GM23338 (cell line): ENCODE measurements at regions not wholly inside any gene's neighbourhood (a gene's known extent, or its start where the extent isn't known, plus 50 kb on each side); places are given as distances from the start of the nearest gene placed in this dataset.

Experiments used
- CREB1 ChIP-seq: fragments of 250-450 bp; sonication (Bioruptor Pico); IDR thresholded peaks from 2 replicates; pipeline ENCODE4 v1.5.0; 2020; ENCODE audit warnings: low read depth, mild to moderate bottlenecking, moderate library complexity
- CTCF ChIP-seq, 2 experiments: fragments of 200-600 bp in 1 of 2; sonication (generic) in 1 of 2; conservative IDR thresholded peaks; 2 replicates each; pipeline versions ENCODE4 v1.5.1 to v1.6.1; 2016 to 2017; ENCODE audit warnings: antibody characterized with exemption in 2 of 2, low read depth in 2 of 2, mild to moderate bottlenecking in 2 of 2, moderate library complexity in 1 of 2
- ETS1 ChIP-seq: IDR thresholded peaks from 2 replicates; pipeline ENCODE4 v1.6.1; 2016; ENCODE audit warnings: antibody characterized with exemption
- EZH2phosphoT487 ChIP-seq: fragments of 200-600 bp; sonication (generic); IDR thresholded peaks from one replicate; pipeline ENCODE4 v1.8.1; 2018; ENCODE audit warnings: antibody characterized with exemption; ENCODE audit not compliant: unreplicated experiment
- NANOG ChIP-seq: IDR thresholded peaks from 2 replicates; pipeline ENCODE4 v1.6.1; 2016; ENCODE audit warnings: antibody characterized with exemption, borderline replicate concordance
- REST ChIP-seq: IDR thresholded peaks from one replicate; pipeline ENCODE4 v1.6.1; 2018; ENCODE audit warnings: antibody characterized with exemption; ENCODE audit not compliant: unreplicated experiment
- STAT1 ChIP-seq: IDR thresholded peaks from one replicate; pipeline ENCODE4 v1.6.1; 2016; ENCODE audit warnings: antibody characterized with exemption; ENCODE audit not compliant: unreplicated experiment
- ZNF114 ChIP-seq: fragments of 250-450 bp; sonication (Bioruptor Pico); IDR thresholded peaks from 2 replicates; pipeline ENCODE4 v1.5.0; 2020; ENCODE audit warnings: mild to moderate bottlenecking, moderate library complexity
- ZNF331 ChIP-seq: fragments of 250-450 bp; sonication (Bioruptor Pico); IDR thresholded peaks from 2 replicates; pipeline ENCODE4 v1.5.0; 2020; ENCODE audit warnings: low read depth, mild to moderate bottlenecking, moderate library complexity
- ZNF462 ChIP-seq: fragments of 250-450 bp; sonication (Bioruptor Pico); IDR thresholded peaks from 2 replicates; pipeline ENCODE4 v1.5.0; 2020; ENCODE audit warnings: mild to moderate bottlenecking, moderate library complexity

- no peak for TF ChIP-seq ZNF462 (CRISPR knock-in tag)
- no peak for TF ChIP-seq CREB1 (CRISPR knock-in tag)
- TF ChIP-seq ZNF114 (CRISPR knock-in tag), result no peak
- no peak for TF ChIP-seq ZNF331 (CRISPR knock-in tag)
- no peak for TF ChIP-seq NANOG
- no peak for TF ChIP-seq REST
- no peak for TF ChIP-seq EZH2phosphoT487
- TF ChIP-seq ETS1, result no peak
- no peak for TF ChIP-seq CTCF (conservative IDR thresholded peaks at IDR 0.05; ENCODE audit: low read depth in 2 of 2)
- TF ChIP-seq STAT1, result no peak
Observed at GRCh38 chr6:163720460-163721235, 306.1 kb downstream of the QKI start (continued).
